Activated CD8-positive, alpha-beta T cell treated with anti-CD3 and anti-CD28 coated beads, Interleukin-2, amount 10 ng/mL, durations not matched to agents 7 days and 5 days (primary cell): ENCODE measurements at regions not wholly inside any gene's neighbourhood (a gene's known extent, or its start where the extent isn't known, plus 50 kb on each side); places are given as distances from the start of the nearest gene placed in this dataset.
A peak's percentile ranks its signal among the peaks of the same experiment; 100 is the strongest.

Experiments
- ATAC-seq: fragments of 150-1000 bp; cut with Tn5 transposase; one replicate; pipeline ENCODE4 v1.10.0; 2021; ENCODE audit warnings: moderate library complexity
- CTCF ChIA-PET: fragments of 350-600 bp; sonication (Branson Sonifier 250); formaldehyde crosslinking; loops from one replicate; lab custom pipeline; 2021; ENCODE audit warnings: antibody characterized with exemption; lab: Charles Lee
- POLR2A ChIA-PET: fragments of 350-600 bp; sonication (Branson Sonifier 250); formaldehyde crosslinking; loops from one replicate; lab custom pipeline; 2021; ENCODE audit warnings: antibody characterized with exemption; lab: Charles Lee
- DNase-seq: peaks from one replicate; pipeline ENCODE4 v3.0.0-alpha.2; 2020
- H3K27ac Mint-ChIP-seq: one replicate; pipeline ENCODE4 v1.8.0; 2021; ENCODE audit warnings: mild to moderate bottlenecking, mixed read lengths
- H3K27me3 Mint-ChIP-seq: one replicate; pipeline ENCODE4 v1.8.0; 2021; ENCODE audit warnings: low read depth, mixed read lengths
- H3K36me3 Mint-ChIP-seq: one replicate; pipeline ENCODE4 v1.8.0; 2021; ENCODE audit warnings: low read depth, mixed read lengths
- H3K4me1 Mint-ChIP-seq: one replicate; pipeline ENCODE4 v1.8.0; 2021; ENCODE audit warnings: low read depth, mixed read lengths
- H3K4me3 Mint-ChIP-seq: one replicate; pipeline ENCODE4 v1.8.0; 2021; ENCODE audit warnings: mild to moderate bottlenecking, mixed read lengths
- H3K9me3 Mint-ChIP-seq: one replicate; pipeline ENCODE4 v1.8.0; 2022; ENCODE audit warnings: mixed read lengths; ENCODE audit not compliant: insufficient read depth

DNA sequence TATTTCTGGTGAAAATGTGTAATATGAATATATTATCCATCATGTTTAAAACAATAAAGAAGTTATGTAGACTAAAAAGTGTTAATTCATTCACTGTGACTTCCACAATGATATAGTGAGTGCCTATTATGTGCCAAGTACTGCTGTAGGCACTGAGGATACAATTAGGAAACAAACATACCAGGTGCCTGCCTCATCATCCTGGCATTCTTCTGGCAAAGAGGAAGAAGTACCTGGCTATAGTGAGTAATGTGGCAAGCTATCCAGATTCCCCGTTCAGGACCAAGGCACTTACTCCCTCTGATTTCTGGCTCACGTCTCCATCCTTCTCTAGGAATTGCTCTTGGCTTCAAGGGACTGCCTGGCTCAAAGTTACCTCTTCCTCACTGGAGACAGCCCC is 77.5 kb upstream of the CLMP start:
- H3K27me3 Mint-ChIP-seq, result peaks cover 4% of the 10 kb centered on the region
- no peak for ATAC-seq
- H3K36me3 Mint-ChIP-seq, result no peaks in the 10 kb centered on the region
- no peaks in the 10 kb centered on the region for H3K4me1 Mint-ChIP-seq
- no peak overlapping the region for H3K4me3 Mint-ChIP-seq
- no peak overlapping the region for H3K27ac Mint-ChIP-seq
- DNase-seq, result no peak
- ChIA-PET CTCF (interaction anchor here (2.1 kb wide), 1 partner anchor 11 kb away, joined by 11 read pairs; no protein-coding TSS in a partner anchor), POLR2A (no interaction called here)
- no peaks in the 10 kb centered on the region for H3K9me3 Mint-ChIP-seq

DNA sequence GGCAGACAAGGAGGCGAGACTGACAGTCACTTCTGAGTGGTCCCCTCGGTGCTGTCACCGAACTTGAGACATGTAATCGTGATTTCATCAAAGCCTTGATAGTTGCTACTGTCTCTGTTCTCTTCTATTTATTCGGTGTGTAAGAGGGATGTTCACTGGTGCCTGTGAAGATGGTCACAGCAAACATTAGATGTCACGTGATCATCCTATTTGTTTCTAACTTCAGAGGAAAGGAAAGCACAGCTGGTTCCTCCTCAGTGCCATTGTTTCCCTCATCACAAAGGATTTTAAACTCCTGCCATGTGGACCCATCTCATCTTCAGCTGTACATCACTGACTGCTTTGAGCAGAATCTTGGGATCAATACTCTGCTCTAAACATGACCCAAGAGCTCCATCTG is 73.1 kb upstream of the CLMP start:
- Mint-ChIP-seq H3K27me3 (peaks cover 24% of the 10 kb centered on the region), H3K4me1 (peaks cover 10% of the 10 kb centered on the region), H3K36me3 (no peaks in the 10 kb centered on the region), H3K4me3 (no peak overlapping the region), H3K27ac (no peak overlapping the region), H3K9me3 (no peaks in the 10 kb centered on the region)
- POLR2A ChIA-PET, result no interaction called here
- ATAC-seq (no peak), DNase-seq (no peak)
- CTCF ChIA-PET, result interaction anchor here (1.0 kb wide), 1 partner anchor 21 kb away, joined by 3 read pairs; no protein-coding TSS in a partner anchor

- ATAC-seq (no peak), DNase-seq (no peak)
- peaks cover 28% of the 10 kb centered on the region for H3K27me3 Mint-ChIP-seq
- ChIA-PET CTCF (no interaction called here), POLR2A (no interaction called here)
- H3K4me1 Mint-ChIP-seq, result peaks cover 14% of the 10 kb centered on the region
- H3K4me3 Mint-ChIP-seq, result no peak overlapping the region
- H3K27ac Mint-ChIP-seq, result no peak overlapping the region
- H3K36me3 Mint-ChIP-seq, result no peaks in the 10 kb centered on the region
- H3K9me3 Mint-ChIP-seq, result no peaks in the 10 kb centered on the region
Measured at GRCh38 chr11:123265951-123266350, 70.9 kb upstream of the CLMP start.

DNA sequence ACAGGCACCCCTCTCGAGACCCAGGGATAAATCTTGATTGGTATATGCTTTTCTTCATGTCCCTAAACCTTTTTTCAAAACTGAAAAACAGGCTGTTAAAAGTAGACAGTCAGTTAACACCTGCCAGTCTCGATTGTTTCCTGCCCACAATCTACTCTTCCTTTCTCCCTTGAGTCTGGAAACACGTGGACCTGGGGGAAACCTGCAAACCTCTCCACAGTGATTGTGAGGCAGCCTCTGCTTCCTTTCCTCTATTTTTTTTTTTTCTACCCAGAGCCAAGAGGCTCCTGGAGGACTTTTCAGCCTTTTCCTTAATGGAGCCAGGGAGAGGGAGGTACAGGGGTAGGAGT is 69.4 kb upstream of the CLMP start:
- POLR2A ChIA-PET, result no interaction called here
- no peak for ATAC-seq
- no peaks in the 10 kb centered on the region for H3K36me3 Mint-ChIP-seq

GRCh38 chr11:123261345-123262106 is 66.5 kb upstream of the CLMP start:
- H3K27ac Mint-ChIP-seq, result no peak overlapping the region
- no peak overlapping the region for H3K4me3 Mint-ChIP-seq
- POLR2A ChIA-PET, result interaction anchor here (0.6 kb wide), 1 partner anchor 201 kb away, joined by 3 read pairs; no protein-coding TSS in a partner anchor
- CTCF ChIA-PET, result interaction anchor here (0.6 to 2.5 kb wide), 67 partner anchors 9 to 402 kb away, joined by 3 to 45 read pairs (median 4); no protein-coding TSS in a partner anchor
- DNase-seq (peak; percentile 79), ATAC-seq (peak; percentile 93)
- peaks cover 27% of the 10 kb centered on the region for H3K4me1 Mint-ChIP-seq
- peaks cover 28% of the 10 kb centered on the region for H3K27me3 Mint-ChIP-seq
- H3K36me3 Mint-ChIP-seq, result peaks cover 3% of the 10 kb centered on the region
- H3K9me3 Mint-ChIP-seq, result peaks cover 12% of the 10 kb centered on the region

More for the DNA sequence above, 69.4 kb upstream of the CLMP start:
- H3K4me3 Mint-ChIP-seq, result no peak overlapping the region
- no peak overlapping the region for H3K27ac Mint-ChIP-seq
- CTCF ChIA-PET, result interaction anchor here (0.9 kb wide), 1 partner anchor 17 kb away, joined by 4 read pairs; no protein-coding TSS in a partner anchor
- no peaks in the 10 kb centered on the region for H3K9me3 Mint-ChIP-seq
- H3K27me3 Mint-ChIP-seq, result peaks cover 28% of the 10 kb centered on the region
- DNase-seq, result no peak
- H3K4me1 Mint-ChIP-seq, result peaks cover 17% of the 10 kb centered on the region

- peaks cover 12% of the 10 kb centered on the region for H3K9me3 Mint-ChIP-seq
- ChIA-PET POLR2A (interaction anchor here (0.6 kb wide), 1 partner anchor 200 kb away, joined by 3 read pairs; no protein-coding TSS in a partner anchor), CTCF (interaction anchor here (0.6 to 2.5 kb wide), 64 partner anchors 9 to 401 kb away, joined by 3 to 45 read pairs (median 4); no protein-coding TSS in a partner anchor)
- no peak overlapping the region for H3K27ac Mint-ChIP-seq
- H3K4me3 Mint-ChIP-seq, result no peak overlapping the region
- H3K27me3 Mint-ChIP-seq, result peaks cover 24% of the 10 kb centered on the region
- no peak for ATAC-seq
- peaks cover 27% of the 10 kb centered on the region for H3K4me1 Mint-ChIP-seq
- H3K36me3 Mint-ChIP-seq, result peaks cover 3% of the 10 kb centered on the region
- DNase-seq, result no peak
Measured at GRCh38 chr11:123260511-123261211, 65.6 kb upstream of the CLMP start.

GRCh38 chr11:123258877-123259276 is 63.8 kb upstream of the CLMP start:
- H3K4me3 Mint-ChIP-seq, result no peak overlapping the region
- H3K9me3 Mint-ChIP-seq, result peaks cover 12% of the 10 kb centered on the region
- DNase-seq, result no peak
- peaks cover 15% of the 10 kb centered on the region for H3K27me3 Mint-ChIP-seq
- ATAC-seq, result no peak
- peaks cover 19% of the 10 kb centered on the region for H3K4me1 Mint-ChIP-seq
- no peak overlapping the region for H3K27ac Mint-ChIP-seq
- H3K36me3 Mint-ChIP-seq, result peaks cover 3% of the 10 kb centered on the region
- POLR2A ChIA-PET, result no interaction called here
- CTCF ChIA-PET, result interaction anchor here (0.5 to 3.0 kb wide), 2 partner anchors 12 to 35 kb away, joined by 3 to 14 read pairs; no protein-coding TSS in a partner anchor

DNA sequence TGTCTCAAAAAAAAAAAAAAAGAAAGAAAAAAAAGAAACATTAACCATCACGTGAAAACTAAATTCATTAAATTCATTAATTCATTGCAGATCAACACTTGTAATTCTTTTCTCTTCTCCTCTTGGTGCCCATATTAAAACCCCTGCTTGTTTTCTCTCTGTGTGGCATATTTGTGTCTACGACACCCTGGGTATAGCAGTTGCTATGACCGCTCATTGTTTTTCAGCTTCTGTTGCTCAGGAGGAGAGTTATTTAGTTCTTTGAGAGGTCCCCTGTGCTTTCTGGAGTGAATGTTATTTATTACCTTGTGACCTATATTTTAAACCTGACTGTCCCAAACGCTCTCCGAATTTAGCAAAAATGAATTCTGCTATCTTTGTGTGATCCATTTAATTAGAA is 62.3 kb upstream of the CLMP start:
- Mint-ChIP-seq H3K36me3 (peaks cover 3% of the 10 kb centered on the region), H3K9me3 (peaks cover 12% of the 10 kb centered on the region), H3K27me3 (peaks cover 8% of the 10 kb centered on the region), H3K27ac (no peak overlapping the region), H3K4me3 (no peak overlapping the region), H3K4me1 (peaks cover 17% of the 10 kb centered on the region)
- DNase-seq (no peak), ATAC-seq (no peak)
- CTCF ChIA-PET, result interaction anchor here (0.7 to 3.0 kb wide), 3 partner anchors 10 to 155 kb away, joined by 3 to 14 read pairs (median 4); no protein-coding TSS in a partner anchor
- POLR2A ChIA-PET, result interaction anchor here (0.7 kb wide), 1 partner anchor 10 kb away, joined by 3 read pairs; no protein-coding TSS in a partner anchor

GRCh38 chr11:123255909-123256308 is 60.9 kb upstream of the CLMP start:
- Mint-ChIP-seq H3K4me3 (no peak overlapping the region), H3K27me3 (peaks cover 17% of the 10 kb centered on the region), H3K27ac (no peak overlapping the region), H3K9me3 (peaks cover 12% of the 10 kb centered on the region), H3K4me1 (peaks cover 13% of the 10 kb centered on the region), H3K36me3 (peaks cover 3% of the 10 kb centered on the region)
- CTCF ChIA-PET, result no interaction called here
- ATAC-seq (no peak), DNase-seq (no peak)
- POLR2A ChIA-PET, result no interaction called here

- no peak overlapping the region for H3K27ac Mint-ChIP-seq
- no peak overlapping the region for H3K4me3 Mint-ChIP-seq
- peaks cover 9% of the 10 kb centered on the region for H3K4me1 Mint-ChIP-seq
- no peak for DNase-seq
- peaks cover 25% of the 10 kb centered on the region for H3K27me3 Mint-ChIP-seq
- ChIA-PET CTCF (interaction anchor here (1.1 kb wide), 1 partner anchor 322 kb away, joined by 3 read pairs; no protein-coding TSS in a partner anchor), POLR2A (no interaction called here)
- peaks cover 3% of the 10 kb centered on the region for H3K36me3 Mint-ChIP-seq
- peaks cover 12% of the 10 kb centered on the region for H3K9me3 Mint-ChIP-seq
- ATAC-seq, result no peak
Measured at GRCh38 chr11:123254357-123254756, 59.3 kb upstream of the CLMP start.

- Mint-ChIP-seq H3K4me1 (peaks cover 5% of the 10 kb centered on the region), H3K27me3 (peaks cover 27% of the 10 kb centered on the region), H3K9me3 (peaks cover 12% of the 10 kb centered on the region), H3K36me3 (no peaks in the 10 kb centered on the region), H3K27ac (no peak overlapping the region), H3K4me3 (no peak overlapping the region)
- CTCF ChIA-PET, result interaction anchor here (1.1 kb wide), 1 partner anchor 323 kb away, joined by 3 read pairs; no protein-coding TSS in a partner anchor
- ATAC-seq (no peak), DNase-seq (no peak)
- POLR2A ChIA-PET, result no interaction called here
Measured at GRCh38 chr11:123253911-123254310, 58.9 kb upstream of the CLMP start.
